DND-41 (cell line): ENCODE measurements at regions not wholly inside any gene's neighbourhood (a gene's known extent, or its start where the extent isn't known, plus 50 kb on each side); places are given as distances from the start of the nearest gene placed in this dataset.

Source experiments
- ATAC-seq: fragments of 200-7000 bp; cut with Tn5 transposase; 3 replicates; pipeline ENCODE4 v1.9.1; 2021; ENCODE audit warnings: low read depth; ENCODE audit not compliant: insufficient read depth
- DNase-seq: peaks from one replicate; pipeline ENCODE4 v3.0.0-alpha.2; 2020
- H2AFZ ChIP-seq: 2 replicates; pipeline ENCODE4 v1.6.0; 2012; ENCODE audit warnings: low read depth, low read length
- H3K27ac ChIP-seq: 2 replicates; pipeline ENCODE4 v1.5.1; 2012; ENCODE audit warnings: low read length, inconsistent platforms
- H3K27me3 ChIP-seq: fragments of 200-600 bp; sonication (generic); 2 replicates; pipeline ENCODE4 v1.6.0; 2012; ENCODE audit warnings: low read length, mild to moderate bottlenecking, inconsistent platforms; ENCODE audit not compliant: insufficient read depth, poor library complexity
- H3K36me3 ChIP-seq: 2 replicates; pipeline ENCODE4 v1.5.1; 2012; ENCODE audit warnings: low read length, inconsistent platforms; ENCODE audit not compliant: insufficient read depth
- H3K4me1 ChIP-seq: 2 replicates; pipeline ENCODE4 v1.5.1; 2012; ENCODE audit warnings: mild to moderate bottlenecking, low read length; ENCODE audit not compliant: insufficient read depth
- H3K4me2 ChIP-seq: 2 replicates; pipeline ENCODE4 v1.6.0; 2012; ENCODE audit warnings: mild to moderate bottlenecking, moderate library complexity, low read length, inconsistent platforms; ENCODE audit not compliant: insufficient read depth
- H3K4me3 ChIP-seq, 2 experiments: fragments of 200-600 bp in 1 of 2; shearing (Covaris generic) in 1 of 2; 2 replicates each; pipeline ENCODE4 v1.5.1; 2012 to 2016; ENCODE audit warnings: inconsistent platforms in 2 of 2, low read length in 2 of 2, mild to moderate bottlenecking in 2 of 2, low read depth in 1 of 2, moderate library complexity in 1 of 2
- H3K79me2 ChIP-seq: 2 replicates; pipeline ENCODE4 v1.6.0; 2012; ENCODE audit warnings: low read length, inconsistent platforms; ENCODE audit not compliant: insufficient read depth
- H3K9ac ChIP-seq: 2 replicates; pipeline ENCODE4 v1.6.0; 2012; ENCODE audit warnings: low read depth, mild to moderate bottlenecking, inconsistent platforms, low read length, moderate library complexity
- H3K9me3 ChIP-seq: 2 replicates; pipeline ENCODE4 v1.5.1; 2012; ENCODE audit warnings: low read length, moderate library complexity, mild to moderate bottlenecking, inconsistent platforms; ENCODE audit not compliant: insufficient read depth, severe bottlenecking
- H4K20me1 ChIP-seq: 2 replicates; pipeline ENCODE4 v1.6.0; 2012; ENCODE audit warnings: low read length; ENCODE audit not compliant: insufficient read depth
- CTCF ChIP-seq: IDR thresholded peaks from 2 replicates; pipeline ENCODE4 v1.5.1; 2012; ENCODE audit warnings: borderline replicate concordance, low read length, moderate library complexity, mild to moderate bottlenecking; ENCODE audit not compliant: poor library complexity, severe bottlenecking; ENCODE audit errors: extremely low read depth
- EZH2 ChIP-seq: IDR thresholded peaks from 3 replicates; pipeline ENCODE4 v1.6.1; 2012; ENCODE audit warnings: borderline replicate concordance, low read depth, mild to moderate bottlenecking, moderate library complexity, low read length, inconsistent platforms; ENCODE audit not compliant: severe bottlenecking

- no peak overlapping the region for H3K27ac ChIP-seq
- DNase-seq (no peak), ATAC-seq (no peak)
- no peak overlapping the region for H3K9ac ChIP-seq
- peaks cover 16% of the 10 kb centered on the region; the same call in 1 of the 2 replicates for H4K20me1 ChIP-seq
- H3K4me2 ChIP-seq, result peak overlapping the region; percentile 4; the same call in 1 of the 2 replicates
- no peaks in the 10 kb centered on the region for H3K9me3 ChIP-seq
- no peaks in the 10 kb centered on the region; the same call in 1 of the 2 replicates for H3K36me3 ChIP-seq
- peaks cover 39% of the 10 kb centered on the region for H3K4me1 ChIP-seq
- TF ChIP-seq EZH2, result no peak
- no peak for TF ChIP-seq CTCF
- peaks cover 30% of the 10 kb centered on the region for H3K79me2 ChIP-seq
- no peak overlapping the region for H2AFZ ChIP-seq
- no peaks in the 10 kb centered on the region for H3K27me3 ChIP-seq
- no peak overlapping the region for H3K4me3 ChIP-seq
These were observed 136.2 kb upstream of the MGAT5 start for GRCh38 chr2:134117676-134118075.

DNA sequence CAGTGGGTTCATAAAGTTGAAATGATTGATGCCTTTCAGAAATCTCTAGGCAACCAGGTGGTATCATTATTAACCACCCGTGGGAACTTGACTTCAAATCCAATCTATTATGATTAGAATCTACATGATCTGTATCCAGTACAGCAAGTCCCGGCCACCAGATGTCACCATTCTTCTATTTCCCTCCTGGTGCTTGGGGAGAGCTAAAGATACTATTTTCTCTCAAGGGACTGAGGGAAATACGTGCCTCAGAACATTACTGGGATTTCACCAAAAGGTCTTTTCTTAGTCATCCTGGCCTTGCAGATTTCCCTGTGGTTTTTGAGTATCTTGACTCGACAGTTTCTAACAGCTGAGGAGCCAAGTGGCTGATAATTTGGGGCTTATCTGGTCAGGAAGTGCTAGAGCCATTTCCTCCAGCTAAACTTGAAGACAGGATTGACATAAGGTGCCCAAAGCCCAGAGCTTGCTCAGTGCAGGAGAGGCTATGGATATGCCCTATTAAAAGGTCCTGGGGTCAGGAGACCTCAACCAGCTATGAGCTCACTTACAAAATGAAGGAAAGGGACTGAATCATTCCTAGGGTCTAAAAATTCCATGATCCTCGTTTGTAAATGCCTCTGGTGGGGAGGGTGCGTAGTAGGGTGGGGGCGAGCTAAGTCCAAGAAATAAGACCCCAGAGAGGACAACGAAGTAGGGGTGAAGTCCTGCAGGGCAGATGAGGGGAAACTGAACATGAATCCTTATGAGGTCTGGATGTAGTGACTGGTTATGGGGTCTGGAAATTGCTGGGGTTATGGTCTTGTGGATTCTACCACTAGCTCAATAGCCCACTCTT is 135.4 kb upstream of the MGAT5 start:
- Histone ChIP-seq H3K9ac (peak overlapping the region; percentile 95; the same call in 1 of the 2 replicates), H3K4me3 (peak overlapping the region in 1 of 2 experiments; percentile 86; a peak in 2 of 4 replicates), H3K36me3 (no peaks in the 10 kb centered on the region; the same call in 1 of the 2 replicates), H3K4me1 (peaks cover 47% of the 10 kb centered on the region), H3K27ac (peak overlapping the region; percentile 22; the same call in 1 of the 2 replicates), H3K9me3 (no peaks in the 10 kb centered on the region), H4K20me1 (peaks cover 24% of the 10 kb centered on the region), H3K27me3 (no peaks in the 10 kb centered on the region), H3K79me2 (peaks cover 38% of the 10 kb centered on the region), H3K4me2 (peak overlapping the region; percentile 94), H2AFZ (peak overlapping the region; percentile 94)
- DNase-seq, result peak; percentile 88
- peak; percentile 58 for ATAC-seq
- peak; percentile 94 for TF ChIP-seq CTCF
- TF ChIP-seq EZH2, result no peak

DNA sequence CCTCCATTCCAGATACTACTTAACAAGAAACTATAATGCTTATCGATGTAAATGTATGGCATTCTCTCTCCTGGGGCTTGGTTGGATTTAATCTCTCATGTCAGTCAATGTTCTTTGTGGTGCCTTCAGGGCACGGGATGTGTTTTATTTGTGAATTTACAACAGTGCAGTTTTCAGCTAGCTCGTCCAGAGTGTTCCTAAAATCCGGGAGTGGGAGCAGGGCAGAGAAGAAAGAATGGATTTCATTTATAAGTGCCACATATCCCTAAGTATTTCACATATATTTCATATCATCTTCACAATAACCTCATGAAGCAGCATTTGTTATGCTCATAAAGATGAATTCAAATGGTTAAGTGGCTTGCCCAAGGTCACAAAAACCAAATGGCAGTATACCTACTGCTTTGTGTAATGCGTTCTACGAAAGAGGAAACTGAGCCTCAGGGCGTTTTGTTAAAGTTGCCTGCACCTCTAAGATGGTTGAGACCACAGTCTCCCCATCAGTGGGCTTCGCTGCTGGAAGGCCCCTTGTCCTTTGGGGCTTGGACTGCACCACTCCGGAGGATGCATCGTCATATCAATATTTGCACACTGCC is 134.7 kb upstream of the MGAT5 start:
- Histone ChIP-seq H3K36me3 (no peaks in the 10 kb centered on the region; the same call in 1 of the 2 replicates), H3K27ac (peak overlapping the region; percentile 77), H3K9me3 (no peaks in the 10 kb centered on the region), H3K79me2 (peaks cover 45% of the 10 kb centered on the region), H3K9ac (peak overlapping the region; percentile 95), H3K4me3 (peak overlapping the region; percentile 86 to 95), H3K4me1 (peaks cover 55% of the 10 kb centered on the region), H3K27me3 (no peaks in the 10 kb centered on the region), H4K20me1 (peaks cover 30% of the 10 kb centered on the region), H3K4me2 (peak overlapping the region; percentile 94), H2AFZ (peak overlapping the region; percentile 94)
- no peak for TF ChIP-seq CTCF
- no peak for TF ChIP-seq EZH2
- DNase-seq, result no peak
- peak; percentile 20 for ATAC-seq
